Uterus (tissue), 2 donors: ENCODE measurements at regions not wholly inside any gene's neighbourhood (a gene's known extent, or its start where the extent isn't known, plus 50 kb on each side); places are given as distances from the start of the nearest gene placed in this dataset.

Experiments used
- POLR2A ChIP-seq, 2 donors: fragments of 450-650 bp; IDR thresholded peaks; one replicate each; pipeline ENCODE4 v1.6.1; 2016; ENCODE audit warnings: antibody characterized with exemption in 2 of 2, mild to moderate bottlenecking in 1 of 2, moderate library complexity in 1 of 2
- TF ChIP-seq, protein P1 (sequence below), 4 experiments: fragments of 200-600 bp in 2 of 4; fragments of 450-650 bp in 2 of 4; sonication (generic) in 2 of 4; IDR thresholded peaks; one replicate each; pipeline ENCODE4 v1.5.1; 2016 to 2019; ENCODE audit warnings: antibody characterized with exemption in 4 of 4, mild to moderate bottlenecking in 2 of 4, moderate library complexity in 1 of 4

DNA sequence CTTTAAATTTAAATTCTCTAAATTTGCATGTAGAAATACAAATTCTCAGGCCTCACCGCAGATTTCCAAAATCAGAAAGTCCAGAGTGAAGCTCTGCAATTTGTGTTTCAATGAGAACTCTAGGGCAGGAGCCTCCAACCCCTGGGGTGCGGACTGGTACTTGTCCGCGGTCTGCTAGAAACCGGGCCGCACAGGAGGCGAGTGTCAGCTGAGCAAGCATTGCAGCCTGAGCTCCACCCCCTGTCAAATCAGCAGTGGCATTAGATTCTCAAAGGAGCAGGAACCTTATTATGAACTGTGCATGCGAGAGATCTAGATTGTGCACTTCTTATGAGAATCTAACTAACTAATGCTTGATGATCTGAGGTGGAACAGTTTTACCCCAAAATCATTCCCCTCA is 203.0 kb upstream of the PCSK2 start:
- no peak for TF ChIP-seq POLR2A (IDR thresholded peaks at IDR 0.05)
- TF ChIP-seq, protein P1, sequence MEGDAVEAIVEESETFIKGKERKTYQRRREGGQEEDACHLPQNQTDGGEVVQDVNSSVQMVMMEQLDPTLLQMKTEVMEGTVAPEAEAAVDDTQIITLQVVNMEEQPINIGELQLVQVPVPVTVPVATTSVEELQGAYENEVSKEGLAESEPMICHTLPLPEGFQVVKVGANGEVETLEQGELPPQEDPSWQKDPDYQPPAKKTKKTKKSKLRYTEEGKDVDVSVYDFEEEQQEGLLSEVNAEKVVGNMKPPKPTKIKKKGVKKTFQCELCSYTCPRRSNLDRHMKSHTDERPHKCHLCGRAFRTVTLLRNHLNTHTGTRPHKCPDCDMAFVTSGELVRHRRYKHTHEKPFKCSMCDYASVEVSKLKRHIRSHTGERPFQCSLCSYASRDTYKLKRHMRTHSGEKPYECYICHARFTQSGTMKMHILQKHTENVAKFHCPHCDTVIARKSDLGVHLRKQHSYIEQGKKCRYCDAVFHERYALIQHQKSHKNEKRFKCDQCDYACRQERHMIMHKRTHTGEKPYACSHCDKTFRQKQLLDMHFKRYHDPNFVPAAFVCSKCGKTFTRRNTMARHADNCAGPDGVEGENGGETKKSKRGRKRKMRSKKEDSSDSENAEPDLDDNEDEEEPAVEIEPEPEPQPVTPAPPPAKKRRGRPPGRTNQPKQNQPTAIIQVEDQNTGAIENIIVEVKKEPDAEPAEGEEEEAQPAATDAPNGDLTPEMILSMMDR (IDR thresholded peaks at IDR 0.05) = no peak
